Caki2 (cell line): ENCODE measurements at regions not wholly inside any gene's neighbourhood (a gene's known extent, or its start where the extent isn't known, plus 50 kb on each side); places are given as distances from the start of the nearest gene placed in this dataset.
"Not testable (repeated sequence)": the region's sequence is repeated elsewhere in the genome, so short reads cannot be mapped to it uniquely, and the experiment has no call there.

ENCODE experiments used
- DNase-seq: peaks from one replicate; pipeline ENCODE4 v3.0.0-alpha.2; 2015; ENCODE audit warnings: low read depth
- in situ Hi-C: cut with HindIII; loops from 2 replicates; pipeline ENCODE4 v1.10.0; 2016; ENCODE audit warnings: low sequenced_read_pairs, low pct_unique_long_range_greater_than_20kb, mixed read lengths

DNA sequence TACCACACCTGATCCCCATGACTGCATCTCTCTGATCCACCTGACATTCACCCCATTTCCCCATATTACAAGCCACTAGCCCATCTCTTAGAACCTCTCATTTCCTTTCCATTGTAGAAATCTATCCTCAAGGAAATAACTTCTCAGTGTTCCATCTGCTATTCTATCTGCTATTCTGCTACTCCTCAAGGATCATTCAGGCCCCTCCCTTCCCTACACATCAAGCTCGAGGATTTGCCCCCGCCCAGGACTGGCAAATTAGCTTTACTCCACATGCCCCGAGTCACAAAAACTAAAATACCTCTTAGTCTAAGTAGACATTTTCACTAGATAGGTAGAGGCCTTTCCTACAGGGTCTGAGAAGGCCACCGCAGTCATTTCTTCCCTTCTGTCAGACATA is 517.0 kb downstream of the IRS2 start:
- in situ Hi-C loops = not testable (repeated sequence)

DNA sequence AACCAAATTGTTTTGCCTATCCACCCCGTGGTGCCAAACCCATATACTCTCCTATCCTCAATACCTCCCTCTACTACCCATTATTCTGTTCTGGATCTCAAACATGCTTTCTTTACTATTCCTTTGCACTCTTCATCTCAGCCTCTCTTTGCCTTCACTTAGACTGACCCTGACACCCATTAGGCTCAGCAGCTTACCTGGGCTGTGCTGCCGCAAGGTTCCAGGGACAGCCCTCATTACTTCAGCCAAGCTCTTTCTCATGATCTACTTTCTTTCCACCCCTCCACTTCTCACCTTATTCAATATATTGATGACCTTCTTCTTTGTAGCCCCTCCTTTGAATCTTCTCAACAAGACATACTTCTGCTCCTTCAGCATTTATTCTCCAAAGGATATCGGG is 517.9 kb downstream of the IRS2 start:
- in situ Hi-C loops = not testable (repeated sequence)

More for the DNA sequence above, 517.0 kb downstream of the IRS2 start:
- peak; percentile 35 for DNase-seq

DNA sequence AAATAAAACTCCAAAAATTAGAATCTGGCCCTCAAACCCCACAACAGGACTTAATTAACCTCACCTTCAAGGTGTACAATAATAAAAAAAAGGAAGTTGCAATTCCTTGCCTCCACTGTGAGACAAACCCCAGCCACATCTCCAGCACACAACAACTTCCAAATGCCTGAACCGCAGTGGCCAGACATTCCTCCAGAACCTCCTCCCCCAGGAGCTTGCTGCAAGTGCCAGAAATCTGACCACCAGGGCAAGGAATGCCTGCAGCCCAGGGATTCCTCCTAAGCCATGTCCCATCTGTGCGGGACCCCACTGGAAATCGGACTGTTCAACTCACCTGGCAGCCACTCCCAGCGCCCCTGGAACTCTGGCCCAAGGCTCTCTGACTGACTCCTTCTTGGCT is 519.0 kb downstream of the IRS2 start:
- DNase-seq, in situ Hi-C loops: not testable (repeated sequence)

More for the DNA sequence above, 517.9 kb downstream of the IRS2 start:
- not testable (repeated sequence) for DNase-seq

DNA sequence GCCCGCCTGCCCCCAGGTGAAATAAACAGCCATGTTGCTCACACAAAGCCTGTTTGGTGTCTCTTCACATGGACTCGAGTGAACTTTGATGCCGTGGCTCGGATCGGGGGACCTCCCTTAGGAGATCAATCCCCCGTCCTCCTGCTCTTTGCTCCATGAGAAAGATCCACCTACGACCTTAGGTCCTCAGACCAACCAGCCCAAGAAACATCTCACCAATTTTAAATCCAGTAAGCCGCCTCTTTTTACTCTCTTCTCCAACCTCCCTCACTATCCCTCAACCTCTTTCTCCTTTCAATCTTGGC is 521.0 kb downstream of the IRS2 start:
- peak; percentile 43 for DNase-seq

DNA sequence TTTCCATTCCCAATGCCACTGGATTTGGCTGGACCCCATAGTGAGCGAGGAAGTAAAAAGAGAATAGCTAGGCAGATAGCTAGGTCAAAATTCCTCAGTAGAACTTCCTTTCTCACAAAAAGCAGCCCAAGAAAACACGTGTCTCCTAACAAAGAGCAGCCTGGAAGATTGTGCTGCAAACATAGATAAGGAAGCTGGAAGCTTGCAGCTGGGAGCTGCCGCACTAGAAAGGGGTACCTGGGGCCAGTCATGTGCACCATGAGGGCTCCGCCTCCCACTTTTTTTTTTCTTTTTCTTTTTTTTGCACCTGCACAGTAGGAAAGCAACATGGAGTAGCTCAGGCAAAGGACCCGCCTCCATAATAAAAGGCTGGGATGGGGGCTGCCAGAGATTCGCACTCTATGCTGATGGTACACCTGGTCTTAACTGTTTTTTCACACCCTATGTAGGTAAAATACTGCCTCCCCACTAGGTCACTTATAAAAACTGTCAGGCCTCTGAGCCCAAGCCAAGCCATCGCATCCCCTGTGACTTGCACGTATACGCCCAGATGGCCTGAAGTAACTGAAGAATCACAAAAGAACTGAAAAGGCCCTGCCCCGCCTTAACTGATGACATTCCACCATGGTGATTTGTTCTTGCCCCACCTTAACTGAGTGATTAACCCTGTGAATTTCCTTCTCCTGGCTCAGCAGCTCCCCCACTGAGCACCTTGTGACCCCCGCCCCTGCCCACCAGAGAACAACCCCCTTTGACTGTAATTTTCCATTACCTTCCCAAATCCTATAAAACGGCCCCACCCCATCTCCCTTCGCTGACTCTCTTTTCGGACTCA is 521.6 kb downstream of the IRS2 start:
- in situ Hi-C loops = not testable (repeated sequence)
- DNase-seq = peak; percentile 84

More for the DNA sequence above, 521.0 kb downstream of the IRS2 start:
- in situ Hi-C loops = not testable (repeated sequence)

DNA sequence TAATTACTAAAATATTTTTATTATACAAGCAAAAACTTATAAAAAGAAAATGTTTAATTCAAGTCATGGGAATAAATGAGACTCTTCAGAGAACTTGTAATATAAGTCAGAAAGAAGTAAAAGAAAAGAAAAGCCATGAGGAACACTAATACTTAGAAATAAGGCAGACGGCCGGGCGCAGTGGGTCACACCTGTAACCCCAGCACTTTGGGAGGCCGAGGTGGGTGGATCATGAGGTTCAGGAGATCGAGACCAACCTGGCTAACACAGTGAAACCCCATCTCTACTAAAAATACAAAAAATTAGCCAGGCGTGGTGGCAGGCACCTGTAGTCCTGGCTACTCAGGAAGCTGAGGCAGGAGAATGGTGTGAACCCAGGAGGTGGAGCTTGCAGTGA is 528.6 kb downstream of the IRS2 start:
- DNase-seq, in situ Hi-C loops: not testable (repeated sequence)
